HG03064 (cell line): ENCODE measurements at regions not wholly inside any gene's neighbourhood (a gene's known extent, or its start where the extent isn't known, plus 50 kb on each side); places are given as distances from the start of the nearest gene placed in this dataset.
"Not testable (repeated sequence)": the region's sequence is repeated elsewhere in the genome, so short reads cannot be mapped to it uniquely, and the experiment has no call there.

Source experiments
- ATAC-seq: cut with Tn5 transposase; IDR thresholded peaks from one replicate; pipeline ENCODE4 v1.9.1; 2021; ENCODE audit warnings: low read depth; ENCODE audit not compliant: unreplicated experiment

GRCh38 chr2:117613101-117613500 is 201.4 kb upstream of the DDX18 start:
- ATAC-seq: no peak

GRCh38 chr2:117614296-117614695 is 200.2 kb upstream of the DDX18 start:
- ATAC-seq: no peak

GRCh38 chr2:117614823-117615534 is 199.5 kb upstream of the DDX18 start:
- ATAC-seq: no peak

- no peak for ATAC-seq
Measured at GRCh38 chr2:117618607-117619006, 195.9 kb upstream of the DDX18 start.

- ATAC-seq: no peak
Measured at GRCh38 chr2:117621326-117621725, 193.2 kb upstream of the DDX18 start.

GRCh38 chr2:117623175-117623574 is 191.3 kb upstream of the DDX18 start:
- not testable (repeated sequence) for ATAC-seq

- ATAC-seq: no peak
Measured at GRCh38 chr2:117631152-117631945, 183.1 kb upstream of the DDX18 start.

- ATAC-seq: no peak
Measured at GRCh38 chr2:117635481-117635880, 179.0 kb upstream of the DDX18 start.

- ATAC-seq: no peak
Measured at GRCh38 chr2:117639401-117639800, 175.1 kb upstream of the DDX18 start.

- ATAC-seq: no peak
Measured at GRCh38 chr2:117644403-117644802, 170.1 kb upstream of the DDX18 start.

- ATAC-seq: no peak
Measured at GRCh38 chr2:117645458-117645857, 169.0 kb upstream of the DDX18 start.

GRCh38 chr2:117646099-117646498 is 168.4 kb upstream of the DDX18 start:
- no peak for ATAC-seq

- ATAC-seq: no peak
Measured at GRCh38 chr2:117646872-117647271, 167.6 kb upstream of the DDX18 start.

- no peak for ATAC-seq
Measured at GRCh38 chr2:117656546-117656945, 157.9 kb upstream of the DDX18 start.

GRCh38 chr2:117661619-117662018 is 152.9 kb upstream of the DDX18 start:
- ATAC-seq: no peak

- no peak for ATAC-seq
Measured at GRCh38 chr2:117674172-117674571, 140.3 kb upstream of the DDX18 start.

- ATAC-seq: no peak
Measured at GRCh38 chr2:117679952-117680351, 134.5 kb upstream of the DDX18 start.

- no peak for ATAC-seq
Measured at GRCh38 chr2:117684919-117685318, 129.6 kb upstream of the DDX18 start.

GRCh38 chr2:117686699-117687098 is 127.8 kb upstream of the DDX18 start:
- peak; percentile 87 for ATAC-seq

- no peak for ATAC-seq
Measured at GRCh38 chr2:117691595-117691994, 122.9 kb upstream of the DDX18 start.

- no peak for ATAC-seq
Measured at GRCh38 chr2:117692001-117692763, 122.3 kb upstream of the DDX18 start.
